HG03565 (cell line): ENCODE measurements at regions not wholly inside any gene's neighbourhood (a gene's known extent, or its start where the extent isn't known, plus 50 kb on each side); places are given as distances from the start of the nearest gene placed in this dataset.
"Not testable (repeated sequence)": the region's sequence is repeated elsewhere in the genome, so short reads cannot be mapped to it uniquely, and the experiment has no call there.

Experiments used
- ATAC-seq: cut with Tn5 transposase; IDR thresholded peaks from one replicate; pipeline ENCODE4 v1.9.1; 2021; ENCODE audit warnings: mild to moderate bottlenecking, moderate library complexity; ENCODE audit not compliant: unreplicated experiment

- ATAC-seq: no peak
Observed at GRCh38 chr6:97885325-97885724, 602.3 kb upstream of the MMS22L start.

GRCh38 chr6:97885828-97886227 lies 602.8 kb upstream of the MMS22L start:
- ATAC-seq: no peak

- ATAC-seq: no peak
Observed at GRCh38 chr6:97901531-97901930, 618.5 kb upstream of the MMS22L start.

- no peak for ATAC-seq
Observed at GRCh38 chr6:97909380-97909779, 626.4 kb upstream of the MMS22L start.

- no peak for ATAC-seq
Observed at GRCh38 chr6:97913721-97914120, 630.7 kb upstream of the MMS22L start.

- ATAC-seq: no peak
Observed at GRCh38 chr6:97914912-97915311, 631.9 kb upstream of the MMS22L start.

GRCh38 chr6:97915537-97915936 lies 632.5 kb upstream of the MMS22L start:
- ATAC-seq: no peak

- no peak for ATAC-seq
Observed at GRCh38 chr6:97917369-97917768, 634.4 kb upstream of the MMS22L start.

GRCh38 chr6:97919046-97919445 lies 636.0 kb upstream of the MMS22L start:
- no peak for ATAC-seq

GRCh38 chr6:97919631-97920030 lies 636.6 kb upstream of the MMS22L start:
- ATAC-seq: no peak

- ATAC-seq: no peak
Observed at GRCh38 chr6:97923249-97923648, 640.2 kb upstream of the MMS22L start.

GRCh38 chr6:97925504-97925903 lies 642.5 kb upstream of the MMS22L start:
- no peak for ATAC-seq

- no peak for ATAC-seq
Observed at GRCh38 chr6:97939440-97940168, 656.6 kb upstream of the MMS22L start.

GRCh38 chr6:97947841-97948240 lies 664.8 kb upstream of the MMS22L start:
- no peak for ATAC-seq

GRCh38 chr6:97958134-97958533 lies 675.1 kb upstream of the MMS22L start:
- ATAC-seq: no peak

- no peak for ATAC-seq
Observed at GRCh38 chr6:97963193-97963592, 680.2 kb upstream of the MMS22L start.

GRCh38 chr6:97969065-97969464 lies 686.0 kb upstream of the MMS22L start:
- ATAC-seq: no peak

GRCh38 chr6:97977084-97977483 lies 694.1 kb upstream of the MMS22L start:
- ATAC-seq: no peak

GRCh38 chr6:97978855-97979271 lies 695.8 kb upstream of the MMS22L start:
- no peak for ATAC-seq

- ATAC-seq: not testable (repeated sequence)
Observed at GRCh38 chr6:97979285-97979684, 696.3 kb upstream of the MMS22L start.

GRCh38 chr6:97989451-97989850 lies 706.4 kb upstream of the MMS22L start:
- ATAC-seq: no peak

- ATAC-seq: no peak
Observed at GRCh38 chr6:97995158-97995557, 712.1 kb upstream of the MMS22L start.

- ATAC-seq: no peak
Observed at GRCh38 chr6:98002678-98003077, 719.7 kb upstream of the MMS22L start.
